ENCODE measurements at regions not wholly inside any gene's neighbourhood (a gene's known extent, or its start where the extent isn't known, plus 50 kb on each side); places are given as distances from the start of the nearest gene placed in this dataset.

DNA sequence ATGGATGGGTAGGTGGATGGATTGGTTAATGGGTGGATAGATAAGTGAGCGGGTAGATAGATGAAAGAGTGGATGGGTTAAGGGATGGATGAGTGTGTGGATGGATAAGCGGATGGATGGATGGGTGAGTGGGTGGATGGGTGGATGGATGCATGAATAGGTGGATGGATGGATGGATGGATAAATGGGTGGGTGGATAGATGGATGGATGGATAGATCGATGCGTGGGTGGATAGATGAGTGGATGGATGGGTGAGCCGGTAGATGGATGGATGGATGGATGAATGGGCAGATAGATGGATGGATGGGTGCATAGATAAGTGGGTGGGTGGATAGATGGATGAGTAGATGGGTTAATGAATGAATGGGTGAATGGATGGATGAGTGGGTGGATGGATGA is 90.9 kb downstream of the CPZ start:
- TF ChIP-seq, protein P1, sequence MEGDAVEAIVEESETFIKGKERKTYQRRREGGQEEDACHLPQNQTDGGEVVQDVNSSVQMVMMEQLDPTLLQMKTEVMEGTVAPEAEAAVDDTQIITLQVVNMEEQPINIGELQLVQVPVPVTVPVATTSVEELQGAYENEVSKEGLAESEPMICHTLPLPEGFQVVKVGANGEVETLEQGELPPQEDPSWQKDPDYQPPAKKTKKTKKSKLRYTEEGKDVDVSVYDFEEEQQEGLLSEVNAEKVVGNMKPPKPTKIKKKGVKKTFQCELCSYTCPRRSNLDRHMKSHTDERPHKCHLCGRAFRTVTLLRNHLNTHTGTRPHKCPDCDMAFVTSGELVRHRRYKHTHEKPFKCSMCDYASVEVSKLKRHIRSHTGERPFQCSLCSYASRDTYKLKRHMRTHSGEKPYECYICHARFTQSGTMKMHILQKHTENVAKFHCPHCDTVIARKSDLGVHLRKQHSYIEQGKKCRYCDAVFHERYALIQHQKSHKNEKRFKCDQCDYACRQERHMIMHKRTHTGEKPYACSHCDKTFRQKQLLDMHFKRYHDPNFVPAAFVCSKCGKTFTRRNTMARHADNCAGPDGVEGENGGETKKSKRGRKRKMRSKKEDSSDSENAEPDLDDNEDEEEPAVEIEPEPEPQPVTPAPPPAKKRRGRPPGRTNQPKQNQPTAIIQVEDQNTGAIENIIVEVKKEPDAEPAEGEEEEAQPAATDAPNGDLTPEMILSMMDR (IDR thresholded peaks at IDR 0.05; ENCODE audit: unreplicated experiment) = no peak
- Mint-ChIP-seq H3K4me3 (ENCODE audit: unreplicated experiment) (no peak overlapping the region), H3K9me3 (ENCODE audit: unreplicated experiment) (peaks cover 27% of the 10 kb centered on the region), H3K4me1 (ENCODE audit: insufficient read depth, unreplicated experiment) (no peaks in the 10 kb centered on the region), H3K27ac (ENCODE audit: low read depth, unreplicated experiment) (no peak overlapping the region), H3K36me3 (ENCODE audit: insufficient read depth, unreplicated experiment) (peaks cover 5% of the 10 kb centered on the region), H3K27me3 (ENCODE audit: insufficient read depth, unreplicated experiment) (peaks cover 37% of the 10 kb centered on the region)
- ChIA-PET POLR2A (no interaction called here), CTCF (interaction anchor here (0.6 kb wide), 1 partner anchor 90 kb away, joined by 3 read pairs; no protein-coding TSS in a partner anchor)
- intact Hi-C loops (cut with micrococcal nuclease) = no loop called here
- no TSS peak for BruUV-seq (replicated peaks)
- DNase-seq (ENCODE audit: unreplicated experiment) = no peak

DNA sequence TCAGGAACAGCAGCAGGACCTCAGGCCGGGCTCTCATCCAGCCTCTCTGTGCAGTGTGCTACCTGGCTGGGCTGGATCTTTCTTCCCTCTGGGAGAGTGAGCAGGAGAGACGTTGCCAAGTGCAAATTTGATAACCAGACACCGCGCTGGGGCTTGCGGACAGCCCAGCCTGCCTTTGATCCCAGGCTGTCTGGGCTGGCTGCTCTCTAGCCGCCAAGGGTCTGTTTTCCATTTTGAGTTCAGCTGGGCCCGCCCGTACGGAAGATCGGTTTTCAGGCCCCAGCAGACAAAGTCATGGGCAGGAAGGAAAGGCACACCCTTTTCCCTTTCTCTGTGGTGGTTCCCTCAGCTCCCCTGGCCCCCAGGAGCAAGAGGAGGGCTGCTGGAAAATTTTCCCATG is 90.2 kb downstream of the CPZ start:
- TF ChIP-seq, protein P1 (IDR thresholded peaks at IDR 0.05; ENCODE audit: unreplicated experiment) = no peak
- H3K9me3 Mint-ChIP-seq (ENCODE audit: unreplicated experiment) = peaks cover 27% of the 10 kb centered on the region
- BruUV-seq (replicated peaks) = no TSS peak
- peaks cover 37% of the 10 kb centered on the region for H3K27me3 Mint-ChIP-seq (ENCODE audit: insufficient read depth, unreplicated experiment)
- H3K36me3 Mint-ChIP-seq (ENCODE audit: insufficient read depth, unreplicated experiment) = peaks cover 5% of the 10 kb centered on the region
- no peaks in the 10 kb centered on the region for H3K4me1 Mint-ChIP-seq (ENCODE audit: insufficient read depth, unreplicated experiment)
- CTCF ChIA-PET = interaction anchor here (0.6 kb wide), 1 partner anchor 91 kb away, joined by 3 read pairs; no protein-coding TSS in a partner anchor
- no peak for DNase-seq (ENCODE audit: unreplicated experiment)
- no peak overlapping the region for H3K4me3 Mint-ChIP-seq (ENCODE audit: unreplicated experiment)
- H3K27ac Mint-ChIP-seq (ENCODE audit: low read depth, unreplicated experiment) = no peak overlapping the region
- intact Hi-C loops (cut with micrococcal nuclease) = no loop called here
- POLR2A ChIA-PET = no interaction called here

DNA sequence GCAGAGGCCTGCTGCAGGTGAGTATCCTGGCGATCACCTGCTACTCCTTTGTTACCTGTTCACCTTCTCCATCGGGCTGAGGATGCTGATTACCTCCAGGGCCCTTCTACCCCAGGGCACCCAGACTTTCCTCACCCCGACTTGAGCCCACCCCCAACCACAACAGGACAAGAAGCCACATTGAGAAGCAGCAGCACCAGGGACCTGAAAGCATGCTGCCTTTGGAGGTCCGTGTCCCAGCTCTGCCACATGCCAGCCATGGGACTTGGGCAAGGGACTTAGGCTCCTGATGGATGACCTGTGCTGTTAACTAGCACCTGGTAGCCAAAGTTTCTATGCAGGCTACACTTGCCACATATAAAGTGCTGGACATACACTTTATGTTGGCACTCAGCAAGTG is 89.7 kb downstream of the CPZ start:
- no peak for DNase-seq (ENCODE audit: unreplicated experiment)
- Mint-ChIP-seq H3K27ac (ENCODE audit: low read depth, unreplicated experiment) (no peak overlapping the region), H3K4me3 (ENCODE audit: unreplicated experiment) (no peak overlapping the region), H3K36me3 (ENCODE audit: insufficient read depth, unreplicated experiment) (peaks cover 5% of the 10 kb centered on the region), H3K27me3 (ENCODE audit: insufficient read depth, unreplicated experiment) (peaks cover 37% of the 10 kb centered on the region), H3K9me3 (ENCODE audit: unreplicated experiment) (peaks cover 27% of the 10 kb centered on the region), H3K4me1 (ENCODE audit: insufficient read depth, unreplicated experiment) (no peaks in the 10 kb centered on the region)
- ChIA-PET POLR2A (no interaction called here), CTCF (no interaction called here)
- no TSS peak for BruUV-seq (replicated peaks)
- TF ChIP-seq, protein P1 (IDR thresholded peaks at IDR 0.05; ENCODE audit: unreplicated experiment) = no peak
- intact Hi-C loops (cut with micrococcal nuclease) = no loop called here

DNA sequence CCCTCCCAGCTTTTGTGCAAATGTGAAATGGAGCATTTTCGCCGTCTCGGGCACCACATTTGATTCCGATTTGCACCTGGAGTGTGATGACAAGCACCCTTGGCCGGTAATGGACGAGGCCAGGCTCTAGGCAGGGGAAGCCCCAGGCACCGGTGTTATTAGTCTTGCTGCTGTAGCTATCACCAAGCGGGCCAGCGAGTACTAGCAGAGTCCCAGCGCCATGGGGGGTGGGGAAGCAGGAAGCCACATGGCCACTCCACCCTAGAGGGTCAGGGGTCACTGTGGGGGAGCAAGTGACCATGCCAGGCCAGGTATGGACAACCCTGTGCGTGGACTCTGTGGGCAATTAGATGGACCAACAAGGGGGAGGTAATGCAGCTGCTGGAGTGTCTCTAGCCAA is 88.8 kb downstream of the CPZ start:
- Mint-ChIP-seq H3K9me3 (ENCODE audit: unreplicated experiment) (peaks cover 19% of the 10 kb centered on the region), H3K27ac (ENCODE audit: low read depth, unreplicated experiment) (no peak overlapping the region), H3K4me1 (ENCODE audit: insufficient read depth, unreplicated experiment) (no peaks in the 10 kb centered on the region), H3K27me3 (ENCODE audit: insufficient read depth, unreplicated experiment) (peaks cover 31% of the 10 kb centered on the region), H3K4me3 (ENCODE audit: unreplicated experiment) (no peak overlapping the region), H3K36me3 (ENCODE audit: insufficient read depth, unreplicated experiment) (peaks cover 5% of the 10 kb centered on the region)
- TF ChIP-seq, protein P1 (IDR thresholded peaks at IDR 0.05; ENCODE audit: unreplicated experiment) = no peak
- BruUV-seq (replicated peaks) = no TSS peak
- DNase-seq (ENCODE audit: unreplicated experiment) = no peak
- POLR2A ChIA-PET = no interaction called here
- CTCF ChIA-PET = no interaction called here
- intact Hi-C loops (cut with micrococcal nuclease) = no loop called here

Measured in MCF 10A (cell line).